KMS-11 (cell line): ENCODE measurements at regions not wholly inside any gene's neighbourhood (a gene's known extent, or its start where the extent isn't known, plus 50 kb on each side); places are given as distances from the start of the nearest gene placed in this dataset.
"Not testable (repeated sequence)": the region's sequence is repeated elsewhere in the genome, so short reads cannot be mapped to it uniquely, and the experiment has no call there.

Experiments used
- H2AFZ ChIP-seq: fragments of 200-600 bp; sonication (generic); 2 replicates; pipeline ENCODE4 v1.6.1; 2016; ENCODE audit warnings: antibody characterized with exemption, mixed run types, low read depth
- H3K27ac ChIP-seq: fragments of 200-600 bp; sonication (generic); 2 replicates; pipeline ENCODE4 v1.6.1; 2016; ENCODE audit warnings: mild to moderate bottlenecking, mixed run types
- H3K27me3 ChIP-seq: fragments of 200-600 bp; sonication (generic); 2 replicates; pipeline ENCODE4 v1.6.1; 2017; ENCODE audit warnings: mild to moderate bottlenecking, low read depth, mixed run types, moderate library complexity; ENCODE audit not compliant: insufficient read depth
- H3K36me3 ChIP-seq: fragments of 200-600 bp; sonication (generic); 2 replicates; pipeline ENCODE4 v1.6.1; 2017; ENCODE audit warnings: mild to moderate bottlenecking, mixed run types; ENCODE audit not compliant: insufficient read depth
- H3K4me1 ChIP-seq: fragments of 200-600 bp; sonication (generic); 2 replicates; pipeline ENCODE4 v1.6.1; 2016; ENCODE audit warnings: mild to moderate bottlenecking, low read depth, mixed run types; ENCODE audit not compliant: poor library complexity, severe bottlenecking
- H3K4me2 ChIP-seq: fragments of 200-600 bp; sonication (generic); 2 replicates; pipeline ENCODE4 v1.7.0; 2016; ENCODE audit warnings: mild to moderate bottlenecking, mixed run types
- H3K4me3 ChIP-seq: fragments of 200-600 bp; sonication (generic); IDR thresholded peaks from 2 replicates; pipeline ENCODE4 v1.6.1; 2017; ENCODE audit warnings: low read depth, low read length, mixed read lengths; ENCODE audit not compliant: insufficient read depth
- H3K79me2 ChIP-seq: fragments of 200-600 bp; sonication (generic); 2 replicates; pipeline ENCODE4 v1.6.1; 2016; ENCODE audit warnings: low read depth, mixed run types; ENCODE audit not compliant: insufficient read depth
- H3K9ac ChIP-seq: fragments of 200-600 bp; sonication (generic); 2 replicates; pipeline ENCODE4 v1.6.1; 2016; ENCODE audit warnings: mild to moderate bottlenecking, mixed run types
- H4K20me1 ChIP-seq: fragments of 200-600 bp; sonication (generic); 2 replicates; pipeline ENCODE4 v1.6.1; 2016; ENCODE audit warnings: mild to moderate bottlenecking, mixed run types; ENCODE audit not compliant: insufficient read depth
- TF ChIP-seq, protein P1 (sequence below): fragments of 200-600 bp; sonication (generic); conservative IDR thresholded peaks from 2 replicates; pipeline ENCODE4 v1.6.1; 2017; ENCODE audit warnings: low read depth, mild to moderate bottlenecking, antibody characterized with exemption, low read length, moderate library complexity, mixed read lengths

GRCh38 chr6:55101157-55101556 lies 73.2 kb upstream of the HCRTR2 start:
- Histone ChIP-seq H3K79me2 (no peaks in the 10 kb centered on the region), H3K4me2 (no peak overlapping the region), H4K20me1 (no peaks in the 10 kb centered on the region), H3K36me3 (no peaks in the 10 kb centered on the region), H2AFZ (no peak overlapping the region), H3K4me3 (no peak overlapping the region), H3K27ac (no peak overlapping the region), H3K9ac (no peak overlapping the region), H3K4me1 (no peaks in the 10 kb centered on the region), H3K27me3 (no peaks in the 10 kb centered on the region)
- TF ChIP-seq, protein P1, sequence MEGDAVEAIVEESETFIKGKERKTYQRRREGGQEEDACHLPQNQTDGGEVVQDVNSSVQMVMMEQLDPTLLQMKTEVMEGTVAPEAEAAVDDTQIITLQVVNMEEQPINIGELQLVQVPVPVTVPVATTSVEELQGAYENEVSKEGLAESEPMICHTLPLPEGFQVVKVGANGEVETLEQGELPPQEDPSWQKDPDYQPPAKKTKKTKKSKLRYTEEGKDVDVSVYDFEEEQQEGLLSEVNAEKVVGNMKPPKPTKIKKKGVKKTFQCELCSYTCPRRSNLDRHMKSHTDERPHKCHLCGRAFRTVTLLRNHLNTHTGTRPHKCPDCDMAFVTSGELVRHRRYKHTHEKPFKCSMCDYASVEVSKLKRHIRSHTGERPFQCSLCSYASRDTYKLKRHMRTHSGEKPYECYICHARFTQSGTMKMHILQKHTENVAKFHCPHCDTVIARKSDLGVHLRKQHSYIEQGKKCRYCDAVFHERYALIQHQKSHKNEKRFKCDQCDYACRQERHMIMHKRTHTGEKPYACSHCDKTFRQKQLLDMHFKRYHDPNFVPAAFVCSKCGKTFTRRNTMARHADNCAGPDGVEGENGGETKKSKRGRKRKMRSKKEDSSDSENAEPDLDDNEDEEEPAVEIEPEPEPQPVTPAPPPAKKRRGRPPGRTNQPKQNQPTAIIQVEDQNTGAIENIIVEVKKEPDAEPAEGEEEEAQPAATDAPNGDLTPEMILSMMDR: no peak

DNA sequence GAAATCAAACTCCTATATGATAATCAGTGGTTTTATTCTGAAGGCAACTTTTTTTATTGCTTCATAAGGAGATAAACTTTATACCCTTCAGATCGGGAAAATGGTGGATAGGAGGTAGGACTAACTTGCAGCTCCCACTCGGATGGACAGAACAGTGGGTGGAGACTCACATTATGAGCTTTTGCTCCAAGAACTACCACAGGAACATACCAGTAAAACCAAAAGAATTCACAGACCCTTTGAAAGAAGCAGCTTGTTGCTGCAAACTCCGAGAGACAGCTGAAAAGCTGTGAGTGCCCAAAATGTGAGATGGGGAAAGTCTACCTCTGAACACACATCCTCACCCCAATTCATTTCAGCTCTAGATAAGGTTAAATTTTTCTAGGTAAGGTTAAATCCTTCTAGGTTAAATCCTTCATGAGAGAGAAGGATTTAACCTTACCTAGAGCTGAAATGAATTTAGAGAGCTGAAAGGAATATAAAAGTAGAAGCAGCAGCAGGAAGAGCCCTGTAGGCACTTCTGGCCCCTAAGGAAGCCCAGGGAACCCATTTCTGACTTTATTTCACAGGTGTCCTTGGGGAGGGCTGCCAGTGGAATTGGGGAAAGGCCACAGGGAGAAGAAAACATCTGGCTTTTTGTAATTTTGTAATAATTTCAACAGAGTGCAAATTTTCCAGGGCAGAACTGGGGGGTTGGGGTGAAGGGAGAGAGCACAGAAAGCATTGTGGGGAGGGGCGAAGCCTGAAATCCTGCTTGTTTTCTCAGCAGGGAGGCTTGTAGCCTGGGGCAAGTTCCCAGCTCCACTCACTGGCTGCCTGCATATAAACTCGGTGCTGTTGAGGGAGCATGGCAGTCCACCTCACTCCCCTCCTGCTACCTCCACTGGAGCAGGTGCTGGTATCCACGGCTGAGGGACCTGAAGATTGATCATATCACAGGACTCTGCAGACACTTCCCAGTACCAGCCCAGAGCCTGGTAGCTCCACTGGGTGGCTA lies 65.9 kb upstream of the HCRTR2 start:
- Histone ChIP-seq H3K4me2 (no peak overlapping the region), H3K4me3 (no peak overlapping the region), H3K27me3 (no peaks in the 10 kb centered on the region), H3K36me3 (no peaks in the 10 kb centered on the region), H4K20me1 (no peaks in the 10 kb centered on the region), H2AFZ (no peak overlapping the region), H3K27ac (no peak overlapping the region), H3K79me2 (no peaks in the 10 kb centered on the region), H3K4me1 (no peaks in the 10 kb centered on the region), H3K9ac (no peak overlapping the region)
- TF ChIP-seq, protein P1: no peak

DNA sequence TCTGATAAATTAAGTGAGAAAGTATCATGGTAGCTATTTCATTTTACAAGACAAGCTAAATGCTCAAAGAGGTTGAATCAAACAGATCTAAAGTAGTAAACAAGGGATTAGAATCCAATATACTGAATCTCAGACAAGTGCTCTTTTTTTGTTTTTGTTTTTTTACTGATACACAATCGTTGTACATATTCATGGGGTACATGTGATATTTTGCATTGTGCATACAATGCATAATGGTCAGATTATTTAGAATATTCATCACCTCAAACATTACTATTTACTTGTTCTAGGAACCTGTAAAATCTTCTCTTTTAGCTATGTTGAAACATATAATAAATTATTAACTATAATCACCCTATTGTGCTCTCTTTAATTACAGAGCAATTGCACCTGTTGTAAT lies 57.0 kb upstream of the HCRTR2 start:
- no peaks in the 10 kb centered on the region for H3K4me1 ChIP-seq
- H4K20me1 ChIP-seq: no peaks in the 10 kb centered on the region
- no peak overlapping the region for H3K4me3 ChIP-seq
- H3K36me3 ChIP-seq: no peaks in the 10 kb centered on the region
- H3K79me2 ChIP-seq: no peaks in the 10 kb centered on the region
- no peaks in the 10 kb centered on the region for H3K27me3 ChIP-seq
- TF ChIP-seq, protein P1: no peak
- H3K27ac ChIP-seq: no peak overlapping the region
- H2AFZ ChIP-seq: no peak overlapping the region
- H3K9ac ChIP-seq: no peak overlapping the region
- H3K4me2 ChIP-seq: no peak overlapping the region

DNA sequence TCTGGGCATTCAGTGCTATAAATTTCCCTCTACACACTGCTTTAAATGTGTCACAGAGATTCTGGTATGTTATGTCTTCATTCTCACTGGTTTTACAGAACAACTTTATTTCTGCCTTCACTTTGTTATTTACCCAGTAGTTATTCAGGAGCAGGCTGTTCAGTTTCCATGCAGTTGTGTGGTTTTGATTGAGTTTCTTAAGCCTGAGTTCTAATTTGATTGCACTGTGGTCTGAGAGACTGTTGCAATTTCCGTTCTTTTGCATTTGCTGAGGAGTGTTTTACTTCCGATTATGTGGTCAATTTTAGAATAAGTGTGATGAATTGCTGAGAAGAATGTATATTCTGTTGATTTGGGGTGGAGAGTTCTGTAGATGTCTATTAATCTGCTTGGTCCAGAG lies 50.1 kb upstream of the HCRTR2 start:
- not testable (repeated sequence) for H3K4me2 ChIP-seq, H4K20me1 ChIP-seq, H3K9ac ChIP-seq, H3K79me2 ChIP-seq, H3K4me1 ChIP-seq, H3K36me3 ChIP-seq, H2AFZ ChIP-seq, H3K27me3 ChIP-seq, H3K4me3 ChIP-seq, H3K27ac ChIP-seq
